NCI-H446 (cell line): ENCODE measurements at regions not wholly inside any gene's neighbourhood (a gene's known extent, or its start where the extent isn't known, plus 50 kb on each side); places are given as distances from the start of the nearest gene placed in this dataset.

Experiments used
- DNase-seq, 2 experiments: peaks; one replicate each; lab custom pipeline; 2025; lab: John Stamatoyannopoulos, UW

- no peak for DNase-seq
Measured at GRCh38 chr4:124325690-124326089, 386.8 kb downstream of the ANKRD50 start.

GRCh38 chr4:124329134-124329533, 383.4 kb downstream of the ANKRD50 start:
- no peak for DNase-seq

- DNase-seq = no peak
Measured at GRCh38 chr4:124330045-124330444, 382.5 kb downstream of the ANKRD50 start.

- DNase-seq = no peak
Measured at GRCh38 chr4:124331781-124332180, 380.8 kb downstream of the ANKRD50 start.

GRCh38 chr4:124333466-124333865, 379.1 kb downstream of the ANKRD50 start:
- no peak for DNase-seq

GRCh38 chr4:124334119-124334518, 378.4 kb downstream of the ANKRD50 start:
- peak in 1 of 2 experiments; percentile 74 for DNase-seq

GRCh38 chr4:124337874-124338273, 374.7 kb downstream of the ANKRD50 start:
- no peak for DNase-seq

- DNase-seq = no peak
Measured at GRCh38 chr4:124343661-124344171, 368.8 kb downstream of the ANKRD50 start.

- no peak for DNase-seq
Measured at GRCh38 chr4:124372916-124373315, 339.6 kb downstream of the ANKRD50 start.

GRCh38 chr4:124386163-124386562, 326.4 kb downstream of the ANKRD50 start:
- DNase-seq = no peak

GRCh38 chr4:124386648-124387047, 325.9 kb downstream of the ANKRD50 start:
- DNase-seq = no peak

GRCh38 chr4:124389591-124389990, 322.9 kb downstream of the ANKRD50 start:
- DNase-seq = no peak

GRCh38 chr4:124390861-124391260, 321.7 kb downstream of the ANKRD50 start:
- no peak for DNase-seq

- no peak for DNase-seq
Measured at GRCh38 chr4:124396333-124396732, 316.2 kb downstream of the ANKRD50 start.

GRCh38 chr4:124401606-124402005, 310.9 kb downstream of the ANKRD50 start:
- no peak for DNase-seq

- no peak for DNase-seq
Measured at GRCh38 chr4:124409044-124409443, 303.5 kb downstream of the ANKRD50 start.

- DNase-seq = no peak
Measured at GRCh38 chr4:124414276-124415040, 298.1 kb downstream of the ANKRD50 start.

GRCh38 chr4:124415146-124415545, 297.4 kb downstream of the ANKRD50 start:
- no peak for DNase-seq

GRCh38 chr4:124417371-124417770, 295.2 kb downstream of the ANKRD50 start:
- DNase-seq = no peak

- DNase-seq = no peak
Measured at GRCh38 chr4:124420166-124420695, 292.3 kb downstream of the ANKRD50 start.

- DNase-seq = no peak
Measured at GRCh38 chr4:124423160-124423559, 289.4 kb downstream of the ANKRD50 start.

GRCh38 chr4:124426279-124426678, 286.3 kb downstream of the ANKRD50 start:
- no peak for DNase-seq

GRCh38 chr4:124427095-124427767, 285.3 kb downstream of the ANKRD50 start:
- no peak for DNase-seq
